Inferior parietal cortex (tissue), 1 donor: ENCODE measurements at regions not wholly inside any gene's neighbourhood (a gene's known extent, or its start where the extent isn't known, plus 50 kb on each side); places are given as distances from the start of the nearest gene placed in this dataset.
"Not testable (repeated sequence)": the region's sequence is repeated elsewhere in the genome, so short reads cannot be mapped to it uniquely, and the experiment has no call there.

Experiments
- DNase-seq: peaks from one replicate; pipeline ENCODE4 v3.0.0-alpha.2; 2016; ENCODE audit errors: extremely low spot score

DNA sequence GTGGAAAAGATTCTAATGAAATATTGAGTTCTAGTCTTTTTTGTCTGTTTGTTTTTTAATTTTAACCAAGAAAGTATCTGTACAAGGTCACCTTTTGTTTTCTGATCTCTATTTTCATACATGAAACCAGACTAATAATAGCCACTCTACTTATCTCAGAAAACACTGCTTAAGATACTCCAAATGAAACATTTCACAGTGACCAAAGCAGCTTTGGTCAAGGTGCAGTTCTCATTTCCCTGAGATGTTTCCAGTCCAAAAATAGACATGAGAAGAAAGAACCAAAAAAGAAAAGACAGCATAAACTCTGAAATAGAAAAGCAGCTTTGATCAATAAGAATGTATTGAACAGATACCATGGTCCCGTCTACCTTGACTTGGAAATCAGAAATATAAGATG, 782.8 kb downstream of the RAB28 start:
- DNase-seq, result no peak

DNA sequence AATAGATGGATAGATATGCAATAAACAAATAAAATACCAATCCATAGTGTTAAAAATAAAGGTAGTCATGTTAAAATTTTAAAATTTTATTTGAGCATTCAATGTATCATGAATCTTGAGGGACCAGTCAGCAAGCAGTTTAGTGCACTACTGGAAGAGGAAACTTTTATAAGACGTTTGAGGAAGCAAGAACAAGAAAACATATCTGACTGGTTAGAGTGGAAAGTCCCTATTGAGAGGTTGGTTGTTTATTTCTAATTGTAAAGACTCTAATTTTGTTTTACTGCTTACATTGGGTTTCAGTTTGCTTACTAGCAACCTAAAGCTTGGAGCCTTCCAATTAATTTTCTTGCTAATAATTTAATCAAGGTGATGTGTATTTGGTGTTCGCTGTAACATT, 786.2 kb downstream of the RAB28 start:
- no peak for DNase-seq

DNA sequence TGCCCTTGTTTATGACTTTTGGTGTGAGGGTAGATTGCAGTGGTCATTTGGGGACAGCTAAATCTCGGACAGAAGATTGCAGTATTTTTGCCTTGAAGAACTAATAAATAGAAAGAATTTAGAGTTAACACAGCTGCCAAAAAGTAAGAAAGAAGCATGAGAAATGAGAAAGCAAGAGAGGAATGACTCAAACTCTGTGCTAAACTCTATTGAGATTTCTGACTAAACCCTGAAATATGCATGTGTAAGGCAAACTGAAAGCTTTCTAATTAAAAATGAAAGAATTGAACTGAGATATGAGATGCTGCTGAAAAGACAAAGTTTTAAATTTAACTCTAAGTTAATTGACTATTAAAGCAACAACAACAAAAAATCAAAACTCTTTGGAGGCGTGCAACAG, 791.3 kb downstream of the RAB28 start:
- no peak for DNase-seq

- no peak for DNase-seq
Measured at GRCh38 chr4:12691168-12691567, 793.0 kb downstream of the RAB28 start.

- DNase-seq, result no peak
Measured at GRCh38 chr4:12689457-12689856, 794.7 kb downstream of the RAB28 start.

DNA sequence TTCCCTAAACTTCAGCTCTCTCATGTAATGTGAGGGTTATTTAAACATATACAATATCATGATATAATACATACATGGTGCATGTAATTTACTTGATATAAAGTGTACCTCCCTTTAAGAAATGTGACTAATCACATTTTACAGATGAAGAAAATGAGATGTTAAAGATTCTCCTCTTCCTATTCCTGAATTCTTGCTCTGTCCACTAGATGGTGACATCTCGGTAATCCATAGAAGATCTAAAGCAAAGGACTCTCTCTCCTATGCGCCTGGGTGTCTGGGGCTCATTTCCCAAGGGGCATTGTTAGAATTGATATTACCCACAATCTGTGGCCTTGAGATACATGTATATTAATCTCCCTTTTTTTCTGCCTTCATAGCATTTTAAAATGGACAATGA, 804.9 kb downstream of the RAB28 start:
- no peak for DNase-seq

DNA sequence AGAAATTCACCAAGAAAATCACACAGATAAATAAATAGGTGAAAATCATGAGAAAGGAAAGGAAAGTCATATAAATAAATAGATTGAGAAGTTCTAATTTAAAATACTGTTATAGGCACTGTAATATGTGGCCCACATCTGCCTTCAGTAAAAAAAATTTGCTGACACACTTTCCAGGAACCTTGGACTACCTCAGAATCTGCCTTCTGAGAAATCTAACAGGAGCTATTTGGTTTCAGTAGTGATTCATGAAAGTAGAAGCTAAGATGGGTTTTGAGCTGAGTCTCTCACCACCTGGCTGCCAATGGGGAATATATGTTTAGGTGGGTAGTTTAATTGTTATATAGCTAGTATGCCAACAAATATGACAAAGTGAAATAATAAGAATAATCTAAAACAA, 810.0 kb downstream of the RAB28 start:
- DNase-seq, result no peak

DNA sequence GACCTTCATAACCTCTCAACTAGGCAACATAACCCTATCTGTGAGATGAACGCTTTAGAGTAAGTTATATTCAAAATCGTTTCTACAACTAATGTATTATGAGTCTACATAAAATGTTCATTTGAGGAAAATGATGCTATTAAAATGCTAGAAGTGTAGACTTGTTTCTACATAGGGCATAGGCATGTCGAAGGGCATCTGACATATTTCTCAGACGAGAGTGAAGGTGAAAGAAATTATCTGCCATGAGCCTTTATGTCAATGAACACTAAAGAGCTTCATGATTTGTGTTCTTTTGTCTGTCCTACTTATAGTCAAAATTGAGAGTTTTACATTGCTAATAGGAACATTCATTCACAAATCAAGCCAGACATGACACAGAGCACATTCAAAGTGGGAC, 811.8 kb downstream of the RAB28 start:
- no peak for DNase-seq

GRCh38 chr4:12658146-12658545, 826.0 kb downstream of the RAB28 start:
- no peak for DNase-seq

- DNase-seq, result no peak
Measured at GRCh38 chr4:12651876-12652275, 832.3 kb downstream of the RAB28 start.

- DNase-seq, result no peak
Measured at GRCh38 chr4:12645732-12646131, 838.4 kb downstream of the RAB28 start.

DNA sequence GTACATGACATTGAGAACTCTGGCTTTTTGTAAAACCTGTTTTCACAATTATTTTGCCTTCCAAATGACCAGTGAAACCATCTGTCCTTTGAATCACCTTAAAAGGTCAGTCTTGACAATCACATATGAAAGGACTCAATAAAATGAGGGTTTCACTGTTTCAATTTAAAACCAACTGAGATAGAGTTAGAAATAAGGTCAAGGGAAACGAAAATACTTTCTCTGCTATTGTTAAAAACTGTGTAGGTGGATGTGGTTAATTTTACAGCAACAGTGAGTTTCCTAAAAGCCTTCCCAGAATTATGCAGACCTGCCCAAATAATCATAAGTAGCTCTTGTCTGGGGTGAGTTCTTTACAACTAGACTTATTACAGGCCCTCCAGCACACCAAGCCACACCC, 839.9 kb downstream of the RAB28 start:
- DNase-seq, result no peak

DNA sequence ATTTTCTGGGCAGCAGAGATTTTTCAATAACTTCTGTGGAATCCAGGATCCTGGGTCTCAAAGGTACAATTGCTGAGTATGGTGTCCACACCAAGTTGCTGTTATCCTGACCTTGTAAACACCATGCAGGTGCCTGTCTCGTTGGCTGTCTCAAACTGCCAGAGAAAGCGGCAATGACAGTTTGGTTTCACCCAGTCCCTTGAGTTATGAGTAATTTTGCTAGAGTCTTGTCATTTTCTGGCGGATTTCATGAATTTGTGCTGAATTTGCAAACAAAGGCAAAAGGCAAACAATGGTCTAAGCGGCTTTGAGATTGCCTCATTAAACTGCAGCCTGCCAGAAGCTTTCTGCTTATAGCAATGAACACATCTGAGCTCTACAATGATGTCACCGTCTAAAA, 847.9 kb downstream of the RAB28 start:
- no peak for DNase-seq

GRCh38 chr4:12635629-12636028, 848.5 kb downstream of the RAB28 start:
- no peak for DNase-seq

DNA sequence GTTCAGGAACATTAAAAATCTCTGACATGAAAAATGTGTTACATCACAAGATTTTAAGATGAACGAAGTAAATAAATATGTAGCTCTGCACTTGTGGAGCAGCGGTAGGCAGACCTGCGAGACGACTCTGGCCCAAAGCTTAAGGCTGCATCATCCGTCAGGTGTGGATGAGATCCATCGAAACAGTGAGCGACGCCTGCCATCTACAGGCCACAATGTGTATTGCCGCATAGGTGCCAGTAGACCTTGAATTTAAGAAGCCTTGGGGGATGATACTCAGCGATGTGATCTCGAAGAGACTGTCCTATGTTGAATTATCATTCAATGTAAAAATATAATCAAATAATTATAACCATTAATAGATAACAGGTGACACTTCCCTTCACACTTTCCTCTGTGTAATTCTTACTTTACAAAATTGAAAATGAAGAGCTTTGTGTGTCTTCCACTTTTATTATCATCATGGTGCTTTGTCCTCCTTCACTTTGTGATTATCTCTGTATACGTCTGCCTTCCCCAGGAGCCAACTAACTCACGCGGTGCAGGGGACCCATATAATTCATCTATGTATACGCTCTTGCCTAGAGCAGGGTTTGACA, 851.0 kb downstream of the RAB28 start:
- DNase-seq, result peak; percentile 85

GRCh38 chr4:12615822-12616221, 868.3 kb downstream of the RAB28 start:
- DNase-seq, result no peak

- no peak for DNase-seq
Measured at GRCh38 chr4:12612876-12613275, 871.3 kb downstream of the RAB28 start.

- DNase-seq, result not testable (repeated sequence)
Measured at GRCh38 chr4:12609212-12609875, 874.8 kb downstream of the RAB28 start.

- DNase-seq, result no peak
Measured at GRCh38 chr4:12595986-12596385, 888.2 kb downstream of the RAB28 start.

- no peak for DNase-seq
Measured at GRCh38 chr4:12595489-12595888, 888.7 kb downstream of the RAB28 start.

- DNase-seq, result no peak
Measured at GRCh38 chr4:12588582-12588981, 895.6 kb downstream of the RAB28 start.

GRCh38 chr4:12586242-12587006, 897.7 kb downstream of the RAB28 start:
- DNase-seq, result no peak
